SK-N-SH treated with all-trans-retinoic acid at 6 μM for 48 hours (cell line): ENCODE measurements at regions not wholly inside any gene's neighbourhood (a gene's known extent, or its start where the extent isn't known, plus 50 kb on each side); places are given as distances from the start of the nearest gene placed in this dataset.

Experiments used
- ATAC-seq: fragments of 200-7000 bp; cut with Tn5 transposase; 3 replicates; pipeline ENCODE4 v1.9.1; 2020; ENCODE audit warnings: mild to moderate bottlenecking, moderate library complexity
- ARNTL ChIP-seq: fragments of 450-650 bp; formaldehyde crosslinking; IDR thresholded peaks from 2 replicates; pipeline ENCODE4 v1.5.0; 2020; ENCODE audit warnings: low read depth, mild to moderate bottlenecking, moderate library complexity, borderline replicate concordance
- BACH2 ChIP-seq: fragments of 250-450 bp; sonication (Bioruptor Pico); IDR thresholded peaks from 2 replicates; pipeline ENCODE4 v1.9.0; 2021; ENCODE audit warnings: mild to moderate bottlenecking, borderline replicate concordance
- CREB5 ChIP-seq: fragments of 250-450 bp; sonication (Bioruptor Pico); IDR thresholded peaks from 2 replicates; pipeline ENCODE4 v1.5.1; 2020; ENCODE audit warnings: low read depth, mild to moderate bottlenecking, moderate library complexity
- CSDC2 ChIP-seq: fragments of 250-450 bp; sonication (Bioruptor Pico); IDR thresholded peaks from 2 replicates; pipeline ENCODE4 v1.5.0; 2020; ENCODE audit warnings: mild to moderate bottlenecking, moderate library complexity
- CSRNP3 ChIP-seq: fragments of 250-450 bp; sonication (Bioruptor Pico); IDR thresholded peaks from 2 replicates; pipeline ENCODE4 v1.5.1; 2021; ENCODE audit warnings: mild to moderate bottlenecking, moderate library complexity
- GLIS3 ChIP-seq: fragments of 250-450 bp; sonication (Bioruptor Pico); IDR thresholded peaks from 2 replicates; pipeline ENCODE4 v1.5.0; 2020; ENCODE audit warnings: mild to moderate bottlenecking, moderate library complexity
- ISL1 ChIP-seq: fragments of 250-450 bp; sonication (Bioruptor Pico); IDR thresholded peaks from 2 replicates; pipeline ENCODE4 v2.1.2; 2022; ENCODE audit warnings: mild to moderate bottlenecking, moderate library complexity
- OSR1 ChIP-seq: fragments of 250-450 bp; sonication (Bioruptor Pico); IDR thresholded peaks from 2 replicates; pipeline ENCODE4 v1.8.0; 2022; ENCODE audit warnings: moderate library complexity, mild to moderate bottlenecking, inconsistent platforms
- PATZ1 ChIP-seq: fragments of 250-450 bp; sonication (Bioruptor Pico); IDR thresholded peaks from 2 replicates; pipeline ENCODE4 v1.8.0; 2020; ENCODE audit warnings: mild to moderate bottlenecking, moderate library complexity, borderline replicate concordance
- POU6F1 ChIP-seq: fragments of 250-450 bp; sonication (Bioruptor Pico); IDR thresholded peaks from 2 replicates; pipeline ENCODE4 v1.8.0; 2021; ENCODE audit warnings: low read depth, mild to moderate bottlenecking, moderate library complexity, borderline replicate concordance
- PPARA ChIP-seq: fragments of 250-450 bp; sonication (Bioruptor Pico); IDR thresholded peaks from 2 replicates; pipeline ENCODE4 v1.5.0; 2020; ENCODE audit warnings: mild to moderate bottlenecking, borderline replicate concordance
- RARB ChIP-seq: fragments of 250-450 bp; sonication (Bioruptor Pico); IDR thresholded peaks from 2 replicates; pipeline ENCODE4 v1.8.0; 2021; ENCODE audit warnings: mild to moderate bottlenecking, moderate library complexity
- TCF4 ChIP-seq: fragments of 250-450 bp; sonication (Bioruptor Pico); IDR thresholded peaks from 2 replicates; pipeline ENCODE4 v1.8.0; 2021; ENCODE audit warnings: mild to moderate bottlenecking, moderate library complexity, borderline replicate concordance
- TOX ChIP-seq: fragments of 250-450 bp; sonication (Bioruptor Pico); IDR thresholded peaks from 2 replicates; pipeline ENCODE4 v1.8.0; 2021; ENCODE audit warnings: mild to moderate bottlenecking, moderate library complexity, borderline replicate concordance
- TSHZ2 ChIP-seq: fragments of 250-450 bp; sonication (Bioruptor Pico); IDR thresholded peaks from 2 replicates; pipeline ENCODE4 v1.5.0; 2020; ENCODE audit warnings: mild to moderate bottlenecking, moderate library complexity
- ZC3H10 ChIP-seq: fragments of 250-450 bp; sonication (Bioruptor Pico); IDR thresholded peaks from 2 replicates; pipeline ENCODE4 v1.5.1; 2021; ENCODE audit warnings: mild to moderate bottlenecking, moderate library complexity
- ZFP3 ChIP-seq: fragments of 250-450 bp; sonication (Bioruptor Pico); IDR thresholded peaks from 2 replicates; pipeline ENCODE4 v1.5.0; 2020; ENCODE audit warnings: mild to moderate bottlenecking, moderate library complexity
- ZFP30 ChIP-seq: fragments of 450-650 bp; formaldehyde crosslinking; IDR thresholded peaks from 2 replicates; pipeline ENCODE4 v1.5.0; 2022; ENCODE audit warnings: mild to moderate bottlenecking, moderate library complexity
- ZNF565 ChIP-seq: fragments of 450-650 bp; formaldehyde crosslinking; conservative IDR thresholded peaks from 2 replicates; pipeline ENCODE4 v1.5.0; 2020; ENCODE audit warnings: low read depth, mild to moderate bottlenecking, moderate library complexity
- ZNF70 ChIP-seq: fragments of 450-650 bp; formaldehyde crosslinking; IDR thresholded peaks from 2 replicates; pipeline ENCODE4 v1.5.0; 2020; ENCODE audit warnings: mild to moderate bottlenecking, moderate library complexity
- ZNF8 ChIP-seq: fragments of 450-650 bp; formaldehyde crosslinking; IDR thresholded peaks from 2 replicates; pipeline ENCODE4 v1.5.0; 2020; ENCODE audit warnings: mild to moderate bottlenecking, moderate library complexity

GRCh38 chr9:82651474-82651873 is 411.5 kb downstream of the RASEF start:
- TF ChIP-seq ZFP3 (CRISPR knock-in tag) (no peak), ISL1 (no peak), RARB (CRISPR knock-in tag) (no peak), ARNTL (CRISPR knock-in tag) (no peak), TOX (no peak), PPARA (CRISPR knock-in tag) (no peak), BACH2 (CRISPR knock-in tag) (no peak), ZC3H10 (CRISPR knock-in tag) (no peak), CREB5 (CRISPR knock-in tag) (no peak), POU6F1 (CRISPR knock-in tag) (no peak), ZNF8 (no peak), CSDC2 (CRISPR knock-in tag) (no peak), ZFP30 (CRISPR knock-in tag) (no peak), PATZ1 (CRISPR knock-in tag) (no peak), GLIS3 (no peak), ZNF565 (CRISPR knock-in tag) (no peak), ZNF70 (CRISPR knock-in tag) (no peak), TSHZ2 (no peak)
- no peak for ATAC-seq

- no peak for TF ChIP-seq PPARA (CRISPR knock-in tag)
- no peak for TF ChIP-seq ZFP3 (CRISPR knock-in tag)
- TF ChIP-seq GLIS3, result no peak
- TF ChIP-seq PATZ1 (CRISPR knock-in tag), result no peak
- TF ChIP-seq RARB (CRISPR knock-in tag), result no peak
- TF ChIP-seq ARNTL (CRISPR knock-in tag), result no peak
- no peak for TF ChIP-seq OSR1 (CRISPR knock-in tag)
- TF ChIP-seq BACH2 (CRISPR knock-in tag), result no peak
- TF ChIP-seq CSRNP3 (CRISPR knock-in tag), result no peak
- TF ChIP-seq ZFP30 (CRISPR knock-in tag), result no peak
- no peak for TF ChIP-seq ISL1
- no peak for TF ChIP-seq TCF4 (CRISPR knock-in tag)
- no peak for TF ChIP-seq TSHZ2
- no peak for TF ChIP-seq CREB5 (CRISPR knock-in tag)
- no peak for TF ChIP-seq CSDC2 (CRISPR knock-in tag)
- TF ChIP-seq ZC3H10 (CRISPR knock-in tag), result no peak
- ATAC-seq, result no peak
Observed at GRCh38 chr9:82665324-82665723, 397.6 kb downstream of the RASEF start.
